Endothelial cell of umbilical vein (primary cell): ENCODE measurements at regions not wholly inside any gene's neighbourhood (a gene's known extent, or its start where the extent isn't known, plus 50 kb on each side); places are given as distances from the start of the nearest gene placed in this dataset.

Experiments
- BruUV-seq: library from RNA; stranded (reverse); fragments of 400-500 nt; replicated peaks from 2 replicates; lab custom pipeline; 2021; lab: Mats Ljungman, UMichigan
- CTCF ChIA-PET: fragments of 300-600, 350-600 bp; sonication (Branson Sonifier 250); formaldehyde crosslinking; loops from one replicate; lab custom pipeline; 2021; ENCODE audit warnings: antibody characterized with exemption, inconsistent platforms; lab: Charles Lee
- POLR2A ChIA-PET: fragments of 300-600, 350-600 bp; sonication (Branson Sonifier 250); formaldehyde crosslinking; loops from one replicate; lab custom pipeline; 2021; ENCODE audit warnings: antibody characterized with exemption, inconsistent platforms; lab: Charles Lee
- DNase-seq: peaks from one replicate; pipeline ENCODE4 v3.0.0-alpha.2; 2011; ENCODE audit warnings: low read depth, low spot score
- FAIRE-seq: peaks from 2 replicates; lab custom pipeline; 2011; peaks lifted over from hg19 to GRCh38; lab: Jason Lieb, UNC
- H2AFZ ChIP-seq: 2 replicates; pipeline ENCODE4 v1.6.0; 2012; ENCODE audit warnings: low read depth, low read length, control low read depth, inconsistent platforms
- H3K27ac ChIP-seq: 2 replicates; pipeline ENCODE4 v1.5.1; 2011; ENCODE audit warnings: low read depth, mild to moderate bottlenecking, control low read depth, low read length, moderate library complexity; ENCODE audit not compliant: insufficient read depth
- H3K27me3 ChIP-seq, 2 experiments: 2 replicates each; pipeline versions ENCODE4 v1.6.0 to v1.6.1; 2011; ENCODE audit warnings: low read length in 2 of 2, mixed read lengths in 1 of 2; ENCODE audit not compliant: control insufficient read depth in 2 of 2, insufficient read depth in 2 of 2
- H3K36me3 ChIP-seq, 2 experiments: 2 replicates in 1 of 2; 3 replicates in 1 of 2; pipeline ENCODE4 v1.5.1; 2011; ENCODE audit warnings: low read length in 2 of 2, mild to moderate bottlenecking in 1 of 2, moderate library complexity in 1 of 2; ENCODE audit not compliant: control insufficient read depth in 2 of 2, insufficient read depth in 2 of 2; ENCODE audit errors: extremely low read depth in 1 of 2
- H3K4me1 ChIP-seq: 3 replicates; pipeline ENCODE4 v1.5.1; 2011; ENCODE audit warnings: mild to moderate bottlenecking, low read length; ENCODE audit not compliant: control insufficient read depth, insufficient read depth; ENCODE audit errors: extremely low read depth
- H3K4me2 ChIP-seq: 2 replicates; pipeline ENCODE4 v1.6.1; 2011; ENCODE audit warnings: low read length, control low read depth, mixed read lengths; ENCODE audit not compliant: insufficient read depth
- H3K4me3 ChIP-seq, 3 experiments: fragments of 200-600 bp in 1 of 3; sonication (generic), shearing (Covaris generic) in 1 of 3; replicated peaks in 1 of 3; 2 replicates each; pipeline ENCODE4 v1.5.1; 2011 to 2016; ENCODE audit warnings: control low read depth in 3 of 3, low read length in 3 of 3, mild to moderate bottlenecking in 2 of 3, inconsistent platforms in 1 of 3, low read depth in 1 of 3, moderate library complexity in 1 of 3; ENCODE audit not compliant: insufficient read depth in 1 of 3
- H3K79me2 ChIP-seq: 2 replicates; pipeline ENCODE4 v1.6.0; 2012; ENCODE audit warnings: low read length, inconsistent platforms; ENCODE audit not compliant: control insufficient read depth, insufficient read depth
- H3K9ac ChIP-seq: replicated peaks from 2 replicates; pipeline ENCODE3; 2011; ENCODE audit warnings: low read length, control low read depth; ENCODE audit not compliant: insufficient read depth; ENCODE audit errors: extremely low read depth
- H3K9me1 ChIP-seq: replicated peaks from 3 replicates; pipeline ENCODE4 v1.6.0; 2011; ENCODE audit warnings: mild to moderate bottlenecking, low read length; ENCODE audit not compliant: control insufficient read depth, insufficient read depth; ENCODE audit errors: extremely low read depth
- H3K9me3 ChIP-seq: replicated peaks from 2 replicates; pipeline ENCODE4 v1.5.1; 2012; ENCODE audit warnings: low read length, inconsistent platforms; ENCODE audit not compliant: control insufficient read depth, insufficient read depth
- H4K20me1 ChIP-seq: replicated peaks from 2 replicates; pipeline ENCODE3; 2011; ENCODE audit warnings: mild to moderate bottlenecking, low read length; ENCODE audit not compliant: control insufficient read depth, insufficient read depth; ENCODE audit errors: extremely low read depth
- EZH2 ChIP-seq: IDR thresholded peaks from 2 replicates; pipeline ENCODE4 v1.6.1; 2012; ENCODE audit warnings: borderline replicate concordance, low read depth, mild to moderate bottlenecking, moderate library complexity, low read length, inconsistent platforms; ENCODE audit not compliant: severe bottlenecking
- FOS ChIP-seq: IDR thresholded peaks from 2 replicates; pipeline ENCODE4 v1.6.1; 2011; ENCODE audit warnings: mild to moderate bottlenecking, low read length, moderate library complexity, borderline replicate concordance; ENCODE audit not compliant: insufficient read depth
- GATA2 ChIP-seq: IDR thresholded peaks from 2 replicates; pipeline ENCODE4 v1.7.0; 2011; ENCODE audit warnings: low read depth, mild to moderate bottlenecking, moderate library complexity, mixed read lengths, low read length; ENCODE audit not compliant: insufficient read length, insufficient read depth
- JUN ChIP-seq: IDR thresholded peaks from 2 replicates; pipeline ENCODE4 v1.6.1; 2011; ENCODE audit warnings: borderline replicate concordance, low read depth; ENCODE audit not compliant: insufficient read length, insufficient read depth
- MYC ChIP-seq: IDR thresholded peaks from one replicate; pipeline ENCODE4 v1.6.1; 2011; ENCODE audit warnings: mild to moderate bottlenecking, low read depth, low read length
- POLR2A ChIP-seq: IDR thresholded peaks from 2 replicates; pipeline ENCODE4 v1.6.1; 2012; ENCODE audit warnings: low read depth, mild to moderate bottlenecking, control low read depth, low read length
- POLR2AphosphoS5 ChIP-seq: IDR thresholded peaks from 2 replicates; pipeline ENCODE4 v1.6.1; 2012; ENCODE audit warnings: low read depth, mild to moderate bottlenecking, control low read depth, low read length, moderate library complexity; ENCODE audit not compliant: insufficient read depth
- dilution Hi-C: fragments of 300-500 bp; cut with MboI; formaldehyde crosslinking; loops from one replicate; pipeline ENCODE4 v1.15.0; 2019; ENCODE audit warnings: low sequenced_read_pairs; ENCODE audit not compliant: extremely low pct_ligation_motif_present
- intact Hi-C: fragments of 100-400 bp; cut with micrococcal nuclease; formaldehyde crosslinking; loops from one replicate; pipeline ENCODE4 v1.10.0; 2022
- TF ChIP-seq, protein P1 (sequence below), 2 donors: IDR thresholded peaks; 1 replicate in 1 of 2; 2 replicates in 1 of 2; pipeline ENCODE4 v1.5.1; 2011; ENCODE audit warnings: low read length in 2 of 2, mild to moderate bottlenecking in 2 of 2, moderate library complexity in 2 of 2, control low read depth in 1 of 2, inconsistent platforms in 1 of 2, low read depth in 1 of 2; ENCODE audit not compliant: insufficient read depth in 1 of 2; ENCODE audit errors: extremely low read depth in 1 of 2
- TF ChIP-seq, protein P2 (sequence below): IDR thresholded peaks from 2 replicates; pipeline ENCODE4 v1.6.1; 2011; ENCODE audit not compliant: insufficient read depth, insufficient read length

DNA sequence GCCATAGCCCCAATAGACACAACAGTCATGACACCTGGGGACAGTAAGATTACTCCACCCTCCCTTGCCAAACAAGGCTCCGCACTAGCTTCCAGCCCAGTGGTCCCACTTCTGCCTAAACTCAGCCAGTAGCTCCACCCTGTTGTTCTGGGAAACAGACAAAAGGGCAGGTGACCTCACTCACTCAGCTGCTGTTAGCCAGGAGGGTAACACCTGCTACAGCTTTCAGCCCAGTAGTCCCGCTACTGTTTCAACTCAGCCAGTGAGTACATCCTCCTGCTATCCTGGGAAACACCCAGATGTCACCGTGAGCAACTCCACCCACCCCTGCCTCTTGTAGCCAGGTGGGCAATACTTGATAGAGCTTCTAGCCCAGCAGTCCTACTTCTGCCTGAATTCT, 162.7 kb upstream of the CPXCR1 start:
- FAIRE-seq: no peak

More for the DNA sequence above, 162.7 kb upstream of the CPXCR1 start:
- H3K9me1 ChIP-seq: no peaks in the 10 kb centered on the region
- H3K36me3 ChIP-seq: no peaks in the 10 kb centered on the region
- no peaks in the 10 kb centered on the region for H3K9me3 ChIP-seq
- POLR2A ChIA-PET: no interaction called here
- dilution Hi-C loops (no loop called here), intact Hi-C loops (no loop called here)
- no peak overlapping the region for H3K4me3 ChIP-seq
- no peak overlapping the region for H3K4me2 ChIP-seq
- no peak overlapping the region for H3K27ac ChIP-seq
- no peak overlapping the region for H2AFZ ChIP-seq
- no peaks in the 10 kb centered on the region for H4K20me1 ChIP-seq
- H3K27me3 ChIP-seq: no peaks in the 10 kb centered on the region
- TF ChIP-seq, protein P1, sequence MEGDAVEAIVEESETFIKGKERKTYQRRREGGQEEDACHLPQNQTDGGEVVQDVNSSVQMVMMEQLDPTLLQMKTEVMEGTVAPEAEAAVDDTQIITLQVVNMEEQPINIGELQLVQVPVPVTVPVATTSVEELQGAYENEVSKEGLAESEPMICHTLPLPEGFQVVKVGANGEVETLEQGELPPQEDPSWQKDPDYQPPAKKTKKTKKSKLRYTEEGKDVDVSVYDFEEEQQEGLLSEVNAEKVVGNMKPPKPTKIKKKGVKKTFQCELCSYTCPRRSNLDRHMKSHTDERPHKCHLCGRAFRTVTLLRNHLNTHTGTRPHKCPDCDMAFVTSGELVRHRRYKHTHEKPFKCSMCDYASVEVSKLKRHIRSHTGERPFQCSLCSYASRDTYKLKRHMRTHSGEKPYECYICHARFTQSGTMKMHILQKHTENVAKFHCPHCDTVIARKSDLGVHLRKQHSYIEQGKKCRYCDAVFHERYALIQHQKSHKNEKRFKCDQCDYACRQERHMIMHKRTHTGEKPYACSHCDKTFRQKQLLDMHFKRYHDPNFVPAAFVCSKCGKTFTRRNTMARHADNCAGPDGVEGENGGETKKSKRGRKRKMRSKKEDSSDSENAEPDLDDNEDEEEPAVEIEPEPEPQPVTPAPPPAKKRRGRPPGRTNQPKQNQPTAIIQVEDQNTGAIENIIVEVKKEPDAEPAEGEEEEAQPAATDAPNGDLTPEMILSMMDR (IDR thresholded peaks at IDR 0.05; ENCODE audit: extremely low read depth in 1 of 2, insufficient read depth in 1 of 2, low read depth in 1 of 2, low read length in 2 of 2): no peak
- TF ChIP-seq FOS: no peak
- TF ChIP-seq GATA2: no peak
- no peak for TF ChIP-seq POLR2AphosphoS5
- TF ChIP-seq, protein P2, sequence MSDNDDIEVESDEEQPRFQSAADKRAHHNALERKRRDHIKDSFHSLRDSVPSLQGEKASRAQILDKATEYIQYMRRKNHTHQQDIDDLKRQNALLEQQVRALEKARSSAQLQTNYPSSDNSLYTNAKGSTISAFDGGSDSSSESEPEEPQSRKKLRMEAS: no peak
- no peak for TF ChIP-seq JUN
- TF ChIP-seq POLR2A: no peak
- TF ChIP-seq MYC: no peak
- TF ChIP-seq EZH2: no peak
- no peak overlapping the region for H3K9ac ChIP-seq
- CTCF ChIA-PET: no interaction called here
- H3K79me2 ChIP-seq: no peaks in the 10 kb centered on the region
- no TSS peak for BruUV-seq
- DNase-seq: no peak
- no peaks in the 10 kb centered on the region for H3K4me1 ChIP-seq
